ENCODE measurements at regions not wholly inside any gene's neighbourhood (a gene's known extent, or its start where the extent isn't known, plus 50 kb on each side); places are given as distances from the start of the nearest gene placed in this dataset.
"Not testable (repeated sequence)": the region's sequence is repeated elsewhere in the genome, so short reads cannot be mapped to it uniquely, and the experiment has no call there.

- no peak for DNase-seq
Observed at GRCh38 chr2:16250056-16250425, 309.7 kb downstream of the MYCN start.

- no peak for DNase-seq
Observed at GRCh38 chr2:16249246-16250055, 309.1 kb downstream of the MYCN start.

GRCh38 chr2:16248571-16249105 lies 308.3 kb downstream of the MYCN start:
- DNase-seq: no peak

- DNase-seq: no peak
Observed at GRCh38 chr2:16247326-16248122, 307.2 kb downstream of the MYCN start.

- no peak for DNase-seq
Observed at GRCh38 chr2:16246911-16247310, 306.6 kb downstream of the MYCN start.

GRCh38 chr2:16246281-16246850 lies 306.0 kb downstream of the MYCN start:
- no peak for DNase-seq

GRCh38 chr2:16245481-16246054 lies 305.2 kb downstream of the MYCN start:
- no peak for DNase-seq

- DNase-seq: no peak
Observed at GRCh38 chr2:16244966-16245320, 304.6 kb downstream of the MYCN start.

- no peak for DNase-seq
Observed at GRCh38 chr2:16244153-16244965, 304.0 kb downstream of the MYCN start.

- DNase-seq: no peak
Observed at GRCh38 chr2:16243411-16243996, 303.2 kb downstream of the MYCN start.

GRCh38 chr2:16242906-16243305 lies 302.6 kb downstream of the MYCN start:
- DNase-seq: no peak

- DNase-seq: no peak
Observed at GRCh38 chr2:16241166-16242160, 301.1 kb downstream of the MYCN start.

GRCh38 chr2:16240402-16240801 lies 300.1 kb downstream of the MYCN start:
- no peak for DNase-seq

GRCh38 chr2:16239296-16239850 lies 299.0 kb downstream of the MYCN start:
- no peak for DNase-seq

GRCh38 chr2:16238786-16239185 lies 298.4 kb downstream of the MYCN start:
- no peak for DNase-seq

- no peak for DNase-seq
Observed at GRCh38 chr2:16238001-16238761, 297.8 kb downstream of the MYCN start.

- no peak for DNase-seq
Observed at GRCh38 chr2:16235747-16236146, 295.4 kb downstream of the MYCN start.

GRCh38 chr2:16235291-16235690 lies 294.9 kb downstream of the MYCN start:
- not testable (repeated sequence) for DNase-seq

GRCh38 chr2:16228951-16229350 lies 288.6 kb downstream of the MYCN start:
- no peak for DNase-seq

GRCh38 chr2:16228471-16228870 lies 288.1 kb downstream of the MYCN start:
- no peak for DNase-seq

All from RPMI8226 (cell line).